ENCODE measurements at regions not wholly inside any gene's neighbourhood (a gene's known extent, or its start where the extent isn't known, plus 50 kb on each side); places are given as distances from the start of the nearest gene placed in this dataset.

DNA sequence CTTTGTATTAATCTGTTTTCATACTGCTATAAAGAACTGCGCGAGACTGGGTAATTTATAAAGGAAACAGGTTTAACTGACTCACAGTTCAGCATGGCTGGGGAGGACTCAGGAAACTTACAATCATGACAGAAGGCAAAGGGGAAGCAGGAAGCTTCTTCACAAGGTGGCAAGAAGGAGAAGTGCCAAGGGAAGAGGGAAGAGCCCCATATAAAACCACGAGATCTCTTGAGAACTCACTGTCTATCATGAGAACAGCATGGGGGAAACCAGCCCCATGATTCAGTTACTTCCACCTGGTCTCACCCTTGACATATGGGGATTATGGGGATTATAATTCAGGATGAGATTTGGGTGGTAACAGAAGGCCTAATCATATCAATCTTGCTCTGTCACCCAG lies 60.9 kb upstream of the CHD1 start:
- TF ChIP-seq, protein P1, sequence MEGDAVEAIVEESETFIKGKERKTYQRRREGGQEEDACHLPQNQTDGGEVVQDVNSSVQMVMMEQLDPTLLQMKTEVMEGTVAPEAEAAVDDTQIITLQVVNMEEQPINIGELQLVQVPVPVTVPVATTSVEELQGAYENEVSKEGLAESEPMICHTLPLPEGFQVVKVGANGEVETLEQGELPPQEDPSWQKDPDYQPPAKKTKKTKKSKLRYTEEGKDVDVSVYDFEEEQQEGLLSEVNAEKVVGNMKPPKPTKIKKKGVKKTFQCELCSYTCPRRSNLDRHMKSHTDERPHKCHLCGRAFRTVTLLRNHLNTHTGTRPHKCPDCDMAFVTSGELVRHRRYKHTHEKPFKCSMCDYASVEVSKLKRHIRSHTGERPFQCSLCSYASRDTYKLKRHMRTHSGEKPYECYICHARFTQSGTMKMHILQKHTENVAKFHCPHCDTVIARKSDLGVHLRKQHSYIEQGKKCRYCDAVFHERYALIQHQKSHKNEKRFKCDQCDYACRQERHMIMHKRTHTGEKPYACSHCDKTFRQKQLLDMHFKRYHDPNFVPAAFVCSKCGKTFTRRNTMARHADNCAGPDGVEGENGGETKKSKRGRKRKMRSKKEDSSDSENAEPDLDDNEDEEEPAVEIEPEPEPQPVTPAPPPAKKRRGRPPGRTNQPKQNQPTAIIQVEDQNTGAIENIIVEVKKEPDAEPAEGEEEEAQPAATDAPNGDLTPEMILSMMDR (IDR thresholded peaks at IDR 0.05; ENCODE audit: extremely low read depth, missing control alignments): no peak
- DNase-seq (ENCODE audit: low spot score): no peak

DNA sequence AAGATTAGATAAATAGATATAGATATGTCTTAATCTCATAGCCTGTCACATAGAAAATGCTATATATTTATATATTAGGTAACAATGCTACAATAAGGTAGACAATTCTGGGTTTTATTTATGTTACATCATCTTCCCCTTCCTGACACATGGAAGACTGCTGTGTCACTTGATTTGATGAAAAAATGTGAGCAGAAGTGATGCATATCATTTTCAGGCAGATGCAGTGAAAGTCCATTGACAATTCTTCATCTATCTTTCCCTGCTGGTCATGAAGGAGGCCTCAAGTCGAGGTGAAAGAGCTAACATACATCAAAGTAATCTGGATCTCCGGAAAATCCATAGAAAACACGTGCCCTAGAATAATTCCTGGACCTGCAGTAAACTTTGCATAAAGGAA lies 57.8 kb upstream of the CHD1 start:
- TF ChIP-seq, protein P1 (IDR thresholded peaks at IDR 0.05; ENCODE audit: extremely low read depth, missing control alignments): no peak
- DNase-seq (ENCODE audit: low spot score): no peak

DNA sequence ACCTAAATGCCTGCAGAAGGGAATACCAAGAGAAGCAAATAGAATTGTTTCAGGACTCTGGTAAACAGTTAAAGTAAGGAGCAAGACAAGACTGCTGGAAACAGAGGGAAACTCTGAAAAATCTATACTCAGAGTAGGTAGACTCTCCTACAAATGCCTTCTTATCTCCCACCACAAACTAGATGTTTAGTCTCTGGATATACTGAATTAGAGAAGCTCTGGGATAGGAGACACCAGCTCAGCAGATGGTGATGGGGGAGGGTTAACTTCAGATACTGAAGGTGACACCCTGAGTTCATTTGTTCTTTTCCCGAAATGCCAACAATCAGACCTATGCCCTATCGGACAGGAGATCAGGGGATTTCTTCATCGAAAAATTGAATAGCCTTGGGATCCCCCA lies 54.1 kb upstream of the CHD1 start:
- DNase-seq (ENCODE audit: low spot score): no peak
- TF ChIP-seq, protein P1 (IDR thresholded peaks at IDR 0.05; ENCODE audit: extremely low read depth, missing control alignments): no peak

Measured in GM20000 (cell line).